ENCODE measurements at regions not wholly inside any gene's neighbourhood (a gene's known extent, or its start where the extent isn't known, plus 50 kb on each side); places are given as distances from the start of the nearest gene placed in this dataset.

DNA sequence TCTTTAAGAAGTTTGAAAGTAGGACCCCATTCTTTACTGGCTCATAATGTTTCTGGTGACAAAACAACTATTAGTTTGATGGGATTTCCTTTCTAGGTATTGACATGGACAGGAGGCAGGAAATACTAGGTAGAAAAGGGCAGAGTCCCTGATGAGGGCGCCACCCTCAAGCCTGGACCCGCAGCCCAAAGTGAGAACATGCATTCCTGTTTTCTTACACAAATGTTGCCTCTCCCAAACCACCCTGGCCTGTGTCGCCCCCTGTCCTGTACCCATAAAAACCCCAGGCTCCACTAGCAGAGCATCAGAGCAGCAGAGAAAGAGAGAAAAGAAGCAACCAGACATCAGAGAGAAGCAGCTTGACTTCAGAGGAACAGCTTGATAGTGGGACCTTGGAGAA lies 1055.2 kb upstream of the POT1 start:
- TF ChIP-seq, protein P1, sequence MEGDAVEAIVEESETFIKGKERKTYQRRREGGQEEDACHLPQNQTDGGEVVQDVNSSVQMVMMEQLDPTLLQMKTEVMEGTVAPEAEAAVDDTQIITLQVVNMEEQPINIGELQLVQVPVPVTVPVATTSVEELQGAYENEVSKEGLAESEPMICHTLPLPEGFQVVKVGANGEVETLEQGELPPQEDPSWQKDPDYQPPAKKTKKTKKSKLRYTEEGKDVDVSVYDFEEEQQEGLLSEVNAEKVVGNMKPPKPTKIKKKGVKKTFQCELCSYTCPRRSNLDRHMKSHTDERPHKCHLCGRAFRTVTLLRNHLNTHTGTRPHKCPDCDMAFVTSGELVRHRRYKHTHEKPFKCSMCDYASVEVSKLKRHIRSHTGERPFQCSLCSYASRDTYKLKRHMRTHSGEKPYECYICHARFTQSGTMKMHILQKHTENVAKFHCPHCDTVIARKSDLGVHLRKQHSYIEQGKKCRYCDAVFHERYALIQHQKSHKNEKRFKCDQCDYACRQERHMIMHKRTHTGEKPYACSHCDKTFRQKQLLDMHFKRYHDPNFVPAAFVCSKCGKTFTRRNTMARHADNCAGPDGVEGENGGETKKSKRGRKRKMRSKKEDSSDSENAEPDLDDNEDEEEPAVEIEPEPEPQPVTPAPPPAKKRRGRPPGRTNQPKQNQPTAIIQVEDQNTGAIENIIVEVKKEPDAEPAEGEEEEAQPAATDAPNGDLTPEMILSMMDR (IDR thresholded peaks at IDR 0.05; ENCODE audit: insufficient read depth, low read depth, low read length) = no peak
- no peak overlapping the region for H3K4me3 ChIP-seq (ENCODE audit: low read depth, low read length)
- no peak for DNase-seq (ENCODE audit: low read depth)

DNA sequence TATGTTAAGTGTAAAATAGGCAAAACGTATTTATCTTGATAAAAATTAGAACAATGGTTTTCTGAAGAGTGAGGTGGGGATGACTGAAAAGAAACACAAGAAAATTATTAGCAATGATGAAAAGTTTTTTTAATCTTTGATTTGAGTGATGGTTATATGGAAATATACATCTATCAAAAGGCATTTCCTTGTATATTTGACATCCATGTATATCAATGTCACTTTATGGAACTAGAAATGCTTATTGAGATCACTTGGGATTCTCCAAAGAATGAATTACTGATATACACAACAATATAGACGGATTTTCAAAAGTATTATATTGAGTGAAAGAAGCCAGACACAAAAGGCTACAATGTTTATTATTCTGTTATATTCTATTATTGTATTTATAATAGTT lies 1042.0 kb upstream of the POT1 start:
- H3K4me3 ChIP-seq (ENCODE audit: low read depth, low read length) = no peak overlapping the region
- no peak for DNase-seq (ENCODE audit: low read depth)
- TF ChIP-seq, protein P1 (IDR thresholded peaks at IDR 0.05; ENCODE audit: insufficient read depth, low read depth, low read length) = no peak

DNA sequence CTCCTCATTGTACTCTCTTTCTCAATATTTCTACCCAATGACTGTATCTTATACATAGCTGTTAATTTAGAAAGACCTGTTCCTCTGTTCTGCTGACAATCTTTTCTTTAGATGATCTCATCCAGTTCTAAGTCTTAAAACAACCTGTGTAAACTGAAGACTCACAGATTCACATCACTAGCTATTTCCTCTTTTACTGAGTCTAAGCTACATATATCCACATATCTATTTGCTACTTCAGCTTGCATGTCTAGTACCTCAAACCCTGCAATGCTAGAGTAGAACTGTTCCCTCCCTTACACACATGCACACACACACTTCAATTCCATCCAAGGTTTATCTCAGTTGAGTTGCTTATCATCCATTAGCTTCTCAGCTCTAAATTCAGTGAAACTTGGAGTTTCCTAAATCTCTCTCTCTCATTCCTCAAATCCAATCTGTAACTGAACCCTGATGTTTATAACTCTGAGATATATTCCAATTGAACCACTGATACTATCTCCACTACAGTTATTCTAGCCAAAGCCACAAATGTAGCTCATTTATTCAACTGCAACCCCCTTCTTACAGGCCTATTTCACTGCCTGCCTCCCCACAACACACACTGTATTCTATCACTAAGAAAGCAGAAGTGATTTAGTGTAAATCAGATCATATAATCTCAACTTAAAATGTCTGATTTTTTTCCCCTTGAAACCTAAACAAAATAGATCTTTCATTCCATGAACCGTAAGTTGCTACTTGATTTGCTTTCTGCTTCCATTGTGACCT lies 1036.8 kb upstream of the POT1 start:
- no peak for DNase-seq (ENCODE audit: low read depth)
- H3K4me3 ChIP-seq (ENCODE audit: low read depth, low read length) = no peak overlapping the region
- TF ChIP-seq, protein P1 (IDR thresholded peaks at IDR 0.05; ENCODE audit: insufficient read depth, low read depth, low read length) = no peak

DNA sequence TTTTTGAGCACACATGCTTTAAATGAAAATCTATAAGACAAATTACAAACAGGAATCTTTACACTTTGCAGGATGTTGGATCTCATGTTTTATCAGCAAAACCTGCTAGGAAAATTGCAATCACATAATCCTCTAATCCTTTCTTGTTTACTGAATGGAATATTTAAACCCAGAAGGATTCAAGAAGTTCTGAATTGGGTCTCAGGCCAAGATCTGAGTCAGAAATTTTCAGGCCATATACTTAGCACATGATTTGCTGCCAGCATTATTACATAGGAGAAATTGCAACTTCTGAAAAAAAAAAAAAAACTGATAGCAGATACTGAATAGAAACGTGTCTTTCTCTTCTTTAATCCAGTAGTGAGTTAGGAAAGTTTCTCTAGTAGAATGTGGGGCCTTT lies 1005.3 kb upstream of the POT1 start:
- TF ChIP-seq, protein P1 (IDR thresholded peaks at IDR 0.05; ENCODE audit: insufficient read depth, low read depth, low read length) = no peak
- DNase-seq (ENCODE audit: low read depth) = no peak
- H3K4me3 ChIP-seq (ENCODE audit: low read depth, low read length) = no peak overlapping the region

DNA sequence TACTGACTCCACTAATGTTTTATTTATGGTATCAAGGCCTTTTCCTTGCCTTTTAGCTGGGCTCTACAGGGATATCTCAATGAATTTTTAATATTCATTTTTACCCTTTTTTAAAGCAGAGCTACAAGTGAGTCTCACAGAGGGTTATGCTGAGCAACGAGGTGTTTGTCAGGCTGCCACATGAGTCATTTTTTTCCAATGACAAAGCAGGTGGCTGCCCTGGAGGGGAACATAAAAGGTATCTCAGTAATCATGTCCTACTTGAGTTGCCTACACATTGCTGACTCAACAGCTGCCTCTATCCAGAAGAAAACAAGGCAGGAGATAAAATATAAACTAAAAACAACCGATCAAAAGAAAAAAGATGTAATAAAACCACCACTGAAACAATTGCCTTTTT lies 1004.9 kb upstream of the POT1 start:
- H3K4me3 ChIP-seq (ENCODE audit: low read depth, low read length) = no peak overlapping the region
- no peak for DNase-seq (ENCODE audit: low read depth)
- TF ChIP-seq, protein P1 (IDR thresholded peaks at IDR 0.05; ENCODE audit: insufficient read depth, low read depth, low read length) = no peak

DNA sequence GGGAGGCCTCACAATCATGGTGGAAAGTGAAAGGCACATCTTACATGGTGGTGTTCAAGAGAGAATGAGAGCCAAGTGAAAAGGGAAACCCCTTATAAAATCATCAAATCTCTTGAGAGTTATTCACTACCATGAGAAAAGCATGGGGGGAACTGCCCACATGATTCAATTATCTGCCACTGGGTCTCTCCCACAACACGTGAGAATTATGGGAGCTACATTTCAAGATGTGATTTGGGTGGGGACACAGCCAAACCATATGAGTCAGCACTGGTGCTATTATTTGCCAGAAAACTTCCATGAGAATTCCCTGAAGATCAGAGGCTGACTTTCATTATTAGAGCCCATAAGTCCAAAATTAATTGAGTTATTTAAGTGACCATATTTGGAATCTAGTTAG lies 1001.2 kb upstream of the POT1 start:
- H3K4me3 ChIP-seq (ENCODE audit: low read depth, low read length) = no peak overlapping the region
- TF ChIP-seq, protein P1 (IDR thresholded peaks at IDR 0.05; ENCODE audit: insufficient read depth, low read depth, low read length) = no peak
- DNase-seq (ENCODE audit: low read depth) = no peak

DNA sequence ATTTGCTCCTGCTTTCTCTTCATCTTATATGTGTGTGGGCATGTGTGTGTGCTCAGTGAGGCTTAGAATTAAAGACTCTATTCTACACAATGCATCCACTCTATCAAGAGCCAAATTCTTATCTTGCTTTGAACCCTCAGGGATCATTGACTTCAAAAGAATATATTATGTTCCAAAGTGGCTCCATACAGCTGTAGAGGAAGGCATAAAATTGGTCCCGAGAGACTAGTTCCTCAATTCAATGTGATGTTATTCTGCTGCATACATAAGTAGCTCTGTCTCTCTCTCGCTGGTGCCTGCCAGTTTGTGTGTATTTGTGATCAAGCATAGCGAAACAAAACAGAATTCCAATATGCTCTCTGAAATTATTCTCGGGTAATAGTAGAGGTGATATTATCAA lies 997.9 kb upstream of the POT1 start:
- TF ChIP-seq, protein P1 (IDR thresholded peaks at IDR 0.05; ENCODE audit: insufficient read depth, low read depth, low read length) = no peak
- no peak for DNase-seq (ENCODE audit: low read depth)
- no peak overlapping the region for H3K4me3 ChIP-seq (ENCODE audit: low read depth, low read length)
